ENCODE measurements at regions not wholly inside any gene's neighbourhood (a gene's known extent, or its start where the extent isn't known, plus 50 kb on each side); places are given as distances from the start of the nearest gene placed in this dataset.

DNA sequence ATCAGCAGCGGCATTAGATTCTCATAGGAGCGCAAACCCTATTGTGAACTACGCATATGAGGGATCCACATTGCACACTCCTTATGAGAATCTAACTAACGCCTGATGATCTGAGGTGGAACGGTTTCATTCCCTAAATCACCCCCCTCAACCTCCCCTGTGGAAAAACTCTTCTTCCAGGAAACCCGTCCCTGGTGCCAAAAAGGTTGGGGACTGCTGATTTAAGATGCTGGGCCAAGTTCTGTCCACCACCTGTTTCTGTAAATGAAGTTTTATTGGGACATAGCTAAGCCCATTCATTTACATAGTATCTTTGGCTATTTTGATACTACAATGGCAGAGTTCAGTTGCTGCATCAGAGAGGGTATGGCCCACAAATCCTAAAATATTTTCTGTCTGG lies 268.2 kb upstream of the PRDM1 start:
- H3K36me3 ChIP-seq (ENCODE audit: control insufficient read depth, insufficient read depth, low read length): no peaks in the 10 kb centered on the region
- H3K4me3 ChIP-seq (ENCODE audit: low read depth, low read length): no peak overlapping the region
- no peak for DNase-seq (ENCODE audit: low read depth)
- H3K27me3 ChIP-seq (ENCODE audit: control insufficient read depth, insufficient read depth, low read length): no peaks in the 10 kb centered on the region
- TF ChIP-seq, protein P1, sequence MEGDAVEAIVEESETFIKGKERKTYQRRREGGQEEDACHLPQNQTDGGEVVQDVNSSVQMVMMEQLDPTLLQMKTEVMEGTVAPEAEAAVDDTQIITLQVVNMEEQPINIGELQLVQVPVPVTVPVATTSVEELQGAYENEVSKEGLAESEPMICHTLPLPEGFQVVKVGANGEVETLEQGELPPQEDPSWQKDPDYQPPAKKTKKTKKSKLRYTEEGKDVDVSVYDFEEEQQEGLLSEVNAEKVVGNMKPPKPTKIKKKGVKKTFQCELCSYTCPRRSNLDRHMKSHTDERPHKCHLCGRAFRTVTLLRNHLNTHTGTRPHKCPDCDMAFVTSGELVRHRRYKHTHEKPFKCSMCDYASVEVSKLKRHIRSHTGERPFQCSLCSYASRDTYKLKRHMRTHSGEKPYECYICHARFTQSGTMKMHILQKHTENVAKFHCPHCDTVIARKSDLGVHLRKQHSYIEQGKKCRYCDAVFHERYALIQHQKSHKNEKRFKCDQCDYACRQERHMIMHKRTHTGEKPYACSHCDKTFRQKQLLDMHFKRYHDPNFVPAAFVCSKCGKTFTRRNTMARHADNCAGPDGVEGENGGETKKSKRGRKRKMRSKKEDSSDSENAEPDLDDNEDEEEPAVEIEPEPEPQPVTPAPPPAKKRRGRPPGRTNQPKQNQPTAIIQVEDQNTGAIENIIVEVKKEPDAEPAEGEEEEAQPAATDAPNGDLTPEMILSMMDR (IDR thresholded peaks at IDR 0.05; ENCODE audit: insufficient read depth, low read length, poor library complexity, severe bottlenecking): no peak

DNA sequence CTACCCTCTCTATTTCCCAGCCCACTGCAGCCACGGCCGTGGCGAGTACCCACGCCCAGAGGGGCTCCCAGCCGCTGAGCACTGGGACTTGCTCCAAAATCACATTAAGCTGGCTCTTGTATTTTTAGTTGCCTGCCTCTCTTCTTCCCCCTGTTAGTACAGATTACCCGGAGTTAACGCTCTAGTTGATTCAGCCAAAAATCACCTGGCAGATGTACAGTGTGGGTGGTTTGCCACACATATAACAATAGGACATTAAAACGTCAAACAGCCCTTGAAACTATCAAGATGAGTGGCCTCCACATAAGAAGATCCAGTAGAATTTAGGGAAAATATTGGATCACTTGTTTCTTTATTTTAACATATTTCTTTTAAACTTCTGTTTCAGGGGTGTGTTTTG lies 268.8 kb upstream of the PRDM1 start:
- Histone ChIP-seq H3K36me3 (ENCODE audit: control insufficient read depth, insufficient read depth, low read length) (no peaks in the 10 kb centered on the region), H3K27me3 (ENCODE audit: control insufficient read depth, insufficient read depth, low read length) (no peaks in the 10 kb centered on the region), H3K4me3 (ENCODE audit: low read depth, low read length) (no peak overlapping the region)
- DNase-seq (ENCODE audit: low read depth): no peak
- TF ChIP-seq, protein P1 (IDR thresholded peaks at IDR 0.05; ENCODE audit: insufficient read depth, low read length, poor library complexity, severe bottlenecking): no peak

DNA sequence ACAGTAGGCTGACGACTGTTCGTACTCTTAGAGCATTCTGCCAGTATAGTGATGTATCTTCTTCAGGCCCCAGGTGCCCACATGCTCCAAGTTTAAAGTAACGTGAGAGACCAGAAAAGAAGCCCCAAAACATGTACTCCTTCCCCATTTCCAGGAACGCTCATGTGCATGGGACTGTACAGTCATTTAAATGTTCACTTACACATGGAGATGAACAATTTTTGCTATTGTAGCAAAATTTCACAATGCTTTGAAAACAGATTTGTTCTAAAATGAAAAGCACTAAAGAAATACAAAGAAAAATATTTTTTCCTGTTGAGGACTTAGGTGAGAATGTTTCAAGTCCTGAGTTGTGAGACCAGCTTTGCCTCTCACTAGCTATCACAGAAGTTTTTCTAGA lies 269.3 kb upstream of the PRDM1 start:
- TF ChIP-seq, protein P1 (IDR thresholded peaks at IDR 0.05; ENCODE audit: insufficient read depth, low read length, poor library complexity, severe bottlenecking): no peak
- no peaks in the 10 kb centered on the region for H3K27me3 ChIP-seq (ENCODE audit: control insufficient read depth, insufficient read depth, low read length)
- H3K4me3 ChIP-seq (ENCODE audit: low read depth, low read length): no peak overlapping the region
- no peaks in the 10 kb centered on the region for H3K36me3 ChIP-seq (ENCODE audit: control insufficient read depth, insufficient read depth, low read length)
- no peak for DNase-seq (ENCODE audit: low read depth)

DNA sequence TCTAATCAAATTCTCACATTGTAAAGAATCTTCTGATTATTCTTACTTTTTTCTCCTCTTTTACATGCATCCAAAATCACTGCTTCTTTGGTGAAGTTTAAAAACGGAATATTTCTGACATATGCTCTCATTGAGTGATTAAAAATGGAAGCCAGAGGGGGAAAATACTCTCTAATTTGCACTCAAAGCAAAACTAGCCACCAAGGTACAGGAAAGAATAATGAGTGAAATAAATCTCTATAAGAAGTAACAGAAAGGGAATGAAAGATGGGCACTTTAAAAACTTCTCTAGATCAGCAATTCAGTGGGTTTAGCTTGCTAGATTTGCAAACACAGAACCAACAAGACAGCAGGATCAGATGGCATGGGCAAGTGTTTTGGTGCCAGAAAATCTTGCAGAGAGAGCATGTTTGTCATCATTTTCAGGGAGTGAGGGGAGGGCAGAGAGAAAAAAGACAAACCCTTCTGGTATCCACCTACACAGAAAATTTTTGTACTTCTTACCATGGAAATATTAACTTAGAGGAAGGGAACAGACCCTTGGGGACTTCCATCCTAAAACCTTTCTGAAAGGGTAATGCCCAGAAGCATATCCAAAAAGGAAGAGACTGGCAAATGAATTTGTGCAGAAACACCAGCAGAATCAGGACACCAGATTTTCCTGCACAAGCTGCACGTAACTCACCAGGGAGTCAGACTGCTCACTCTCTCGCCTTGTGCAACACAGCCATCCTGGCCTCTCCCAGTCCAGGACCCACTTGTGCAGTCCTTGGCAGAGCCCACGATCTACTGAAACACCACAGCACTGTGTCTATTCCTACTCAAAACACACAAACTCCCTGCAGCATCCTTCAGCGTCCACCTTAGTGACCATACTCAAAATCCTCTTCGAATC lies 270.2 kb upstream of the PRDM1 start:
- Histone ChIP-seq H3K36me3 (ENCODE audit: control insufficient read depth, insufficient read depth, low read length) (no peaks in the 10 kb centered on the region), H3K4me3 (ENCODE audit: low read depth, low read length) (no peak overlapping the region), H3K27me3 (ENCODE audit: control insufficient read depth, insufficient read depth, low read length) (no peaks in the 10 kb centered on the region)
- DNase-seq (ENCODE audit: low read depth): no peak
- TF ChIP-seq, protein P1 (IDR thresholded peaks at IDR 0.05; ENCODE audit: insufficient read depth, low read length, poor library complexity, severe bottlenecking): no peak

DNA sequence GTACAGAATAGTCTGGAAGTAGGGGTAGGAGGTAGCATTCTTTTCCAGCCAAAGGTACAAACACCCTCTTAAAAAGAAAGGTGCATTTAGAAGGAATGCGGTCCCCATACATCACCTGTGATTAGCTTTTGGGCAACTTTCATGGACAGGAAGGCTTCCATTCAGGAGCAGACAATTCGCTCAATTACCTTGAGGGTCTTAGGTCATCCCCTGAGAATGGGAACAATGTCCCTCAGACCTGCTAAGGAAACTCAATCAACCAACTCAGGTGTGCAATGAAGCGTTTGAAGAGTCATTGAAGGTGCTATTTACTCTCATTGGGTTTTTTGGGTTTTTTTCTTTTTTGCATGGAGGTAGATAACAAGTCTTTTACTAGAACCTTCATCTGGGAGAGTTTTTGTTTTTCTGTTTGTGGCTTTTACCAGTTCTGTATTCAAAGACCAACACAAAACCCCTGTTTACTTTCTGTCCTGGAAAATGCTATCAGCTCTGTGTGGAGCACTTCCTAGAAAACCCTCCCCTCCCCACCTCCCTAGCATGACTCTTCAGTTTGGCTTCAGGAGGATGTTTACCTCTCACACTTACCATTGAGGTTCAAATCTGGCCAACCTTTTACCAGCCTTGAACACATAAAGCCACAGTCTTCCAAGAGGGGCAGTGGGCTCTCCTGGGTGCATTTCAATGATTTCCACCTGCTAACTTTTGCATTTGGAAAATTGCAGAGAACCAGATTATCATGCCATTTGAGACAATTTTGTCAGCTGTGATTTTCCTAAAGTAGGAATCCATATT lies 271.2 kb upstream of the PRDM1 start:
- no peaks in the 10 kb centered on the region for H3K27me3 ChIP-seq (ENCODE audit: control insufficient read depth, insufficient read depth, low read length)
- H3K4me3 ChIP-seq (ENCODE audit: low read depth, low read length): no peak overlapping the region
- DNase-seq (ENCODE audit: low read depth): no peak
- no peaks in the 10 kb centered on the region for H3K36me3 ChIP-seq (ENCODE audit: control insufficient read depth, insufficient read depth, low read length)
- TF ChIP-seq, protein P1 (IDR thresholded peaks at IDR 0.05; ENCODE audit: insufficient read depth, low read length, poor library complexity, severe bottlenecking): no peak
